ENCODE measurements at regions not wholly inside any gene's neighbourhood (a gene's known extent, or its start where the extent isn't known, plus 50 kb on each side); places are given as distances from the start of the nearest gene placed in this dataset.

DNA sequence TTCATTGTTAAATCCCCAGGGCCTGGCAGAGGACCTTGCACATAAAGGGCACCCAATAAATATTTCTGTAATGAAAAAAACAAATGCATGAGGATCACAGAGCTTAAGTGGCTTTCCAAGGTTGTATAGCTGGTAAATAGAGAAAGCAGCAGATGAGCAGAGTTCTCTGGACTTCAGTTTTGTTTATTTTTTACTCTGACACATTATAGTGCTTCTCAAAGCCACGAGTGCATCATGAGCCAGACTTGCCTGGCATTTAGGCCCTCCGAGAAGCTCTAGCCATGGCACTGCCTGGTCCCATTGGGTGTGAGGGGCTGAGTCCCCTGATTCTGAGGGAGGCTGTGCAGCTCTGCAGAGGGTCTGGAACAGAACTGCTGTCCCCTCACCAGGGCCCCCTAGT is 87.2 kb upstream of the ZNF32 start:
- Histone ChIP-seq H3K4me3 (no peak overlapping the region), H3K27ac (no peak overlapping the region), H3K4me2 (no peak overlapping the region), H3K4me1 (no peaks in the 10 kb centered on the region), H3K9me3 (no peaks in the 10 kb centered on the region)
- no peak for ATAC-seq
- FAIRE-seq = no peak
- TF ChIP-seq RAD21 (conservative IDR thresholded peaks at IDR 0.05 in 1 of 2, IDR thresholded peaks at IDR 0.05 in 1 of 2) (no peak), FOXS1 (CRISPR knock-in tag; IDR thresholded peaks at IDR 0.05) (no peak), NFE2L2 (conservative IDR thresholded peaks at IDR 0.05; ENCODE audit: low read length) (no peak), KDM5A (IDR thresholded peaks at IDR 0.05) (no peak), KDM1A (IDR thresholded peaks at IDR 0.05; ENCODE audit: low read depth) (no peak)
- TF ChIP-seq, protein P1, sequence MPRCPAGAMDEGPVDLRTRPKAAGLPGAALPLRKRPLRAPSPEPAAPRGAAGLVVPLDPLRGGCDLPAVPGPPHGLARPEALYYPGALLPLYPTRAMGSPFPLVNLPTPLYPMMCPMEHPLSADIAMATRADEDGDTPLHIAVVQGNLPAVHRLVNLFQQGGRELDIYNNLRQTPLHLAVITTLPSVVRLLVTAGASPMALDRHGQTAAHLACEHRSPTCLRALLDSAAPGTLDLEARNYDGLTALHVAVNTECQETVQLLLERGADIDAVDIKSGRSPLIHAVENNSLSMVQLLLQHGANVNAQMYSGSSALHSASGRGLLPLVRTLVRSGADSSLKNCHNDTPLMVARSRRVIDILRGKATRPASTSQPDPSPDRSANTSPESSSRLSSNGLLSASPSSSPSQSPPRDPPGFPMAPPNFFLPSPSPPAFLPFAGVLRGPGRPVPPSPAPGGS (IDR thresholded peaks at IDR 0.05) = no peak
- TF ChIP-seq, protein P2, sequence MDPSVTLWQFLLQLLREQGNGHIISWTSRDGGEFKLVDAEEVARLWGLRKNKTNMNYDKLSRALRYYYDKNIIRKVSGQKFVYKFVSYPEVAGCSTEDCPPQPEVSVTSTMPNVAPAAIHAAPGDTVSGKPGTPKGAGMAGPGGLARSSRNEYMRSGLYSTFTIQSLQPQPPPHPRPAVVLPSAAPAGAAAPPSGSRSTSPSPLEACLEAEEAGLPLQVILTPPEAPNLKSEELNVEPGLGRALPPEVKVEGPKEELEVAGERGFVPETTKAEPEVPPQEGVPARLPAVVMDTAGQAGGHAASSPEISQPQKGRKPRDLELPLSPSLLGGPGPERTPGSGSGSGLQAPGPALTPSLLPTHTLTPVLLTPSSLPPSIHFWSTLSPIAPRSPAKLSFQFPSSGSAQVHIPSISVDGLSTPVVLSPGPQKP (IDR thresholded peaks at IDR 0.05; ENCODE audit: low read depth, low read length) = no peak
- WGBS (ENCODE audit: missing lambda C conversion rate) = 2% methylated on average over 2 of the region's 2 CpGs
- CTCF ChIA-PET = interaction anchor here (1.4 kb wide), 1 partner anchor 46 kb away, joined by 6 read pairs; no protein-coding TSS in a partner anchor
- POLR2A ChIA-PET = no interaction called here
- DNase-seq (ENCODE audit: low read depth in 1 of 2, low spot score in 1 of 2) = no peak

DNA sequence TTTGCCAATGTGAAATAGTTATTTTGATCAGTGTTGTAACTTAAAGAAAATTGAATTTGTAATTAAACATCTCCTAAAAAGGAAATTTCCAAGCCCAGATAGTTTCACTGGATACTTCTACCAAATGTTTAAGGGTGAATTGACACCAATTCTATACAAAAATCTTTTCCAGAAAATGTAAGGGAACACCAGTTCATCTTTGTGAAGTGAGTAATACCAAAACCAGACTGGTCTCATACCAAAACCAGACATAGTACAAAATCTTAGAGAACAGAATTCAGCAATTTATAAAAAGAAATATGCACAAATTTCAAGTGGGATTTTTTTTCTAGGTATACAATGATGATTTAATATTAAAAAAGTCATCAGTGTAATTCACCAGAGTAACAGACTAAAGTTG is 86.0 kb upstream of the ZNF32 start:
- no peak for DNase-seq (ENCODE audit: low read depth in 1 of 2, low spot score in 1 of 2)
- Histone ChIP-seq H3K4me3 (no peak overlapping the region), H3K9me3 (no peaks in the 10 kb centered on the region), H3K4me2 (no peak overlapping the region), H3K27ac (no peak overlapping the region), H3K4me1 (no peaks in the 10 kb centered on the region)
- TF ChIP-seq TP53 (CRISPR knock-in tag; IDR thresholded peaks at IDR 0.05) (no peak), RNF2 (IDR thresholded peaks at IDR 0.05; ENCODE audit: borderline replicate concordance, low read depth) (no peak), CBX8 (IDR thresholded peaks at IDR 0.05) (no peak), PHF8 (IDR thresholded peaks at IDR 0.05; ENCODE audit: borderline replicate concordance, low read depth) (no peak)
- POLR2A ChIA-PET = no interaction called here
- ATAC-seq = no peak
- CTCF ChIA-PET = interaction anchor here (0.9 to 1.4 kb wide), 2 partner anchors 12 to 45 kb away, joined by 3 to 6 read pairs; no protein-coding TSS in a partner anchor
- no peak for FAIRE-seq

DNA sequence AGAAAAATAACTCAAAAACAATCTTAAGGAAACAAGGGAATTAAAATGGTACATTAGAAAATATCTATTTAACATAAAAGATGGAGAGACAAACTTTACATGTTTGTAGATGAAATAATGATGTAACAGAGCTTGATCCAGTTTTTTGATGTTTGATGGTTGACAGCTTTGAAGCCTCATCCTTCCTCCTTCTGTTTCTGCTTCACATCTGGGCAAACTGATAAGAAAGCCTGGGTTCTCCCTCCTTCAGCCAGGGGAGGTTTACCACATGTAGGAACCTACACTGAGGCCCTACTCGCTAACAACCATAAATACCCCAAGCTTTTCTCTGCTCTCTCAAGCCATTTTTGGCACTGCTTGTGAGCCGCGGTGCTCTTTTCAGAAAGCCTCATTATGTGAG is 82.8 kb upstream of the ZNF32 start:
- DNase-seq (ENCODE audit: low read depth in 1 of 2, low spot score in 1 of 2) (no peak), FAIRE-seq (no peak), ATAC-seq (no peak)
- ChIA-PET CTCF (interaction anchor here (1.5 kb wide), 1 partner anchor 42 kb away, joined by 3 read pairs; no protein-coding TSS in a partner anchor), POLR2A (no interaction called here)
- Histone ChIP-seq H3K4me3 (no peak overlapping the region), H3K4me2 (no peak overlapping the region), H3K9me3 (no peaks in the 10 kb centered on the region; the same call in 2 of the 3 replicates), H3K27ac (no peak overlapping the region), H3K4me1 (no peaks in the 10 kb centered on the region)
- TF ChIP-seq, protein P3, sequence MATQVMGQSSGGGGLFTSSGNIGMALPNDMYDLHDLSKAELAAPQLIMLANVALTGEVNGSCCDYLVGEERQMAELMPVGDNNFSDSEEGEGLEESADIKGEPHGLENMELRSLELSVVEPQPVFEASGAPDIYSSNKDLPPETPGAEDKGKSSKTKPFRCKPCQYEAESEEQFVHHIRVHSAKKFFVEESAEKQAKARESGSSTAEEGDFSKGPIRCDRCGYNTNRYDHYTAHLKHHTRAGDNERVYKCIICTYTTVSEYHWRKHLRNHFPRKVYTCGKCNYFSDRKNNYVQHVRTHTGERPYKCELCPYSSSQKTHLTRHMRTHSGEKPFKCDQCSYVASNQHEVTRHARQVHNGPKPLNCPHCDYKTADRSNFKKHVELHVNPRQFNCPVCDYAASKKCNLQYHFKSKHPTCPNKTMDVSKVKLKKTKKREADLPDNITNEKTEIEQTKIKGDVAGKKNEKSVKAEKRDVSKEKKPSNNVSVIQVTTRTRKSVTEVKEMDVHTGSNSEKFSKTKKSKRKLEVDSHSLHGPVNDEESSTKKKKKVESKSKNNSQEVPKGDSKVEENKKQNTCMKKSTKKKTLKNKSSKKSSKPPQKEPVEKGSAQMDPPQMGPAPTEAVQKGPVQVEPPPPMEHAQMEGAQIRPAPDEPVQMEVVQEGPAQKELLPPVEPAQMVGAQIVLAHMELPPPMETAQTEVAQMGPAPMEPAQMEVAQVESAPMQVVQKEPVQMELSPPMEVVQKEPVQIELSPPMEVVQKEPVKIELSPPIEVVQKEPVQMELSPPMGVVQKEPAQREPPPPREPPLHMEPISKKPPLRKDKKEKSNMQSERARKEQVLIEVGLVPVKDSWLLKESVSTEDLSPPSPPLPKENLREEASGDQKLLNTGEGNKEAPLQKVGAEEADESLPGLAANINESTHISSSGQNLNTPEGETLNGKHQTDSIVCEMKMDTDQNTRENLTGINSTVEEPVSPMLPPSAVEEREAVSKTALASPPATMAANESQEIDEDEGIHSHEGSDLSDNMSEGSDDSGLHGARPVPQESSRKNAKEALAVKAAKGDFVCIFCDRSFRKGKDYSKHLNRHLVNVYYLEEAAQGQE (IDR thresholded peaks at IDR 0.05) = no peak
- TF ChIP-seq, protein P4, sequence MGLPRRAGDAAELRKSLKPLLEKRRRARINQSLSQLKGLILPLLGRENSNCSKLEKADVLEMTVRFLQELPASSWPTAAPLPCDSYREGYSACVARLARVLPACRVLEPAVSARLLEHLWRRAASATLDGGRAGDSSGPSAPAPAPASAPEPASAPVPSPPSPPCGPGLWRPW (IDR thresholded peaks at IDR 0.05) = no peak
- no peak for TF ChIP-seq SMC3 (IDR thresholded peaks at IDR 0.05)
- TF ChIP-seq ZNF302 (CRISPR knock-in tag; IDR thresholded peaks at IDR 0.05) = no peak
- WGBS (ENCODE audit: missing lambda C conversion rate) = 35% methylated on average over 3 of the region's 3 CpGs
